ENCODE measurements at regions not wholly inside any gene's neighbourhood (a gene's known extent, or its start where the extent isn't known, plus 50 kb on each side); places are given as distances from the start of the nearest gene placed in this dataset.

DNA sequence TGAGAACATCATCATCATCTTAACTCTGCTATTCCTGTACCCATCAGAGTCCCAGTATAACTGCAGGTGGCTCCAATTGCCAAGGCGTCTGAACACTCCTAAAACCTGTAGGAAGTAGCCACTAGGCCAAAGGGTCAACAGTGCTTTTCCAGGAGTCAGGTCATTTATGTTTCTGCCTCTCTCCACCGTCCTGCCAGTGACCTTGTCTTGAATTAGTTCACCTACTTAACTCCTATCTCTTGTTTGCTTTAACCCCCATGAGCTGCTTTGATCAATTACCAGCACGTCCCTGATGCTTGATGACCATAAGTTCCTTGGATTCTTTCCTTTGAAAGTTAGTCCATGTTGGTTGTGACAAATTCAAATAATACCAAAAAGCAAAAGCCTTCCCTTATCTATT lies 169.8 kb upstream of the ANKRD28 start:
- TF ChIP-seq CTCF (IDR thresholded peaks at IDR 0.05 in 2 of 3, conservative IDR thresholded peaks at IDR 0.05 in 1 of 3; ENCODE audit: control insufficient read depth in 2 of 3, extremely low read depth in 1 of 3, insufficient read depth in 1 of 3, low read depth in 3 of 3, low read length in 3 of 3) = no peak
- no peak for TF ChIP-seq TBL1XR1 (IDR thresholded peaks at IDR 0.05; ENCODE audit: low read depth, low read length)
- no peak for TF ChIP-seq HDAC6 (IDR thresholded peaks at IDR 0.05; ENCODE audit: unreplicated experiment)
- no peak for TF ChIP-seq JUND (IDR thresholded peaks at IDR 0.05; ENCODE audit: low read depth, low read length)
- TF ChIP-seq EZH2 (IDR thresholded peaks at IDR 0.05; ENCODE audit: borderline replicate concordance, control insufficient read depth, low read depth, low read length) = no peak
- TF ChIP-seq POLR2A (IDR thresholded peaks at IDR 0.05; ENCODE audit: low read depth, low read length) = no peak
- TF ChIP-seq TARDBP (IDR thresholded peaks at IDR 0.05; ENCODE audit: borderline replicate concordance) = no peak
- TF ChIP-seq IKZF1 (conservative IDR thresholded peaks at IDR 0.05) = no peak
- TF ChIP-seq RFX5 (IDR thresholded peaks at IDR 0.05; ENCODE audit: low read depth, low read length) = no peak
- TF ChIP-seq ZNF207 (IDR thresholded peaks at IDR 0.05; ENCODE audit: borderline replicate concordance) = no peak
- TF ChIP-seq, protein P1, sequence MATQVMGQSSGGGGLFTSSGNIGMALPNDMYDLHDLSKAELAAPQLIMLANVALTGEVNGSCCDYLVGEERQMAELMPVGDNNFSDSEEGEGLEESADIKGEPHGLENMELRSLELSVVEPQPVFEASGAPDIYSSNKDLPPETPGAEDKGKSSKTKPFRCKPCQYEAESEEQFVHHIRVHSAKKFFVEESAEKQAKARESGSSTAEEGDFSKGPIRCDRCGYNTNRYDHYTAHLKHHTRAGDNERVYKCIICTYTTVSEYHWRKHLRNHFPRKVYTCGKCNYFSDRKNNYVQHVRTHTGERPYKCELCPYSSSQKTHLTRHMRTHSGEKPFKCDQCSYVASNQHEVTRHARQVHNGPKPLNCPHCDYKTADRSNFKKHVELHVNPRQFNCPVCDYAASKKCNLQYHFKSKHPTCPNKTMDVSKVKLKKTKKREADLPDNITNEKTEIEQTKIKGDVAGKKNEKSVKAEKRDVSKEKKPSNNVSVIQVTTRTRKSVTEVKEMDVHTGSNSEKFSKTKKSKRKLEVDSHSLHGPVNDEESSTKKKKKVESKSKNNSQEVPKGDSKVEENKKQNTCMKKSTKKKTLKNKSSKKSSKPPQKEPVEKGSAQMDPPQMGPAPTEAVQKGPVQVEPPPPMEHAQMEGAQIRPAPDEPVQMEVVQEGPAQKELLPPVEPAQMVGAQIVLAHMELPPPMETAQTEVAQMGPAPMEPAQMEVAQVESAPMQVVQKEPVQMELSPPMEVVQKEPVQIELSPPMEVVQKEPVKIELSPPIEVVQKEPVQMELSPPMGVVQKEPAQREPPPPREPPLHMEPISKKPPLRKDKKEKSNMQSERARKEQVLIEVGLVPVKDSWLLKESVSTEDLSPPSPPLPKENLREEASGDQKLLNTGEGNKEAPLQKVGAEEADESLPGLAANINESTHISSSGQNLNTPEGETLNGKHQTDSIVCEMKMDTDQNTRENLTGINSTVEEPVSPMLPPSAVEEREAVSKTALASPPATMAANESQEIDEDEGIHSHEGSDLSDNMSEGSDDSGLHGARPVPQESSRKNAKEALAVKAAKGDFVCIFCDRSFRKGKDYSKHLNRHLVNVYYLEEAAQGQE (IDR thresholded peaks at IDR 0.05; ENCODE audit: low read depth, low read length) = no peak

All from GM12878 (cell line).